Adrenal gland (tissue), 9 donors: ENCODE measurements at regions not wholly inside any gene's neighbourhood (a gene's known extent, or its start where the extent isn't known, plus 50 kb on each side); places are given as distances from the start of the nearest gene placed in this dataset.

Experiments used
- DNase-seq, 7 donors: peaks; one replicate each; pipeline ENCODE4 v3.0.0-alpha.2; 2019 to 2020
- H3K27ac ChIP-seq, 5 donors: fragments of 200-600 bp; sonication (generic) in 4 of 5; 1 replicate in 3 of 5; 2 replicates in 2 of 5; pipeline versions ENCODE4 v1.5.1 to v1.8.0; 2016 to 2020; ENCODE audit warnings: mild to moderate bottlenecking in 1 of 5
- H3K27me3 ChIP-seq: fragments of 200-600 bp; 2 replicates; pipeline ENCODE4 v1.8.0; 2021
- H3K36me3 ChIP-seq, 2 donors: fragments of 200-600 bp; replicated peaks in 1 of 2; 1 replicate in 1 of 2; 2 replicates in 1 of 2; pipeline versions ENCODE4 v1.5.1 to v1.8.0; 2018 to 2022
- H3K4me1 ChIP-seq, 2 donors: fragments of 200-600 bp; replicated peaks in 1 of 2; 1 replicate in 1 of 2; 2 replicates in 1 of 2; pipeline versions ENCODE4 v1.5.1 to v1.8.0; 2018 to 2021
- H3K4me3 ChIP-seq, 4 donors: fragments of 200-600 bp; sonication (generic) in 3 of 4; one replicate each; pipeline ENCODE4 v1.5.1; 2016 to 2018
- H3K9me3 ChIP-seq, 3 donors: fragments of 200-600 bp; sonication (generic) in 1 of 3; replicated peaks in 1 of 3; 1 replicate in 2 of 3; 2 replicates in 1 of 3; pipeline versions ENCODE4 v1.5.1 to v1.8.0; 2016 to 2021
- CTCF ChIP-seq, 6 experiments: fragments of 450-650 bp in 4 of 6; fragments of 200-600 bp in 2 of 6; sonication (generic) in 1 of 6; IDR thresholded peaks; 1 replicate in 5 of 6; 2 replicates in 1 of 6; pipeline versions ENCODE4 v1.5.1 to v1.8.0; 2016 to 2021; ENCODE audit warnings: antibody characterized with exemption in 6 of 6, mild to moderate bottlenecking in 2 of 6, moderate library complexity in 1 of 6
- POLR2A ChIP-seq, 2 donors: fragments of 450-650 bp; IDR thresholded peaks; one replicate each; pipeline ENCODE4 v1.6.1; 2017; ENCODE audit warnings: antibody characterized with exemption in 2 of 2, mild to moderate bottlenecking in 2 of 2, moderate library complexity in 1 of 2
- WGBS, 4 donors: extraction: QIAGEN DNeasy Blood & Tissue Kit in 2 of 4; methylation state at CpG; one replicate each; pipeline versions ENCODE4 v1.1.5 to v1.1.7; 2013 to 2017; 5-methylcytosine and 5-hydroxymethylcytosine counted together
- intact Hi-C, 2 donors: fragments of 100-400 bp; cut with DNase I; formaldehyde crosslinking; loops; one replicate each; pipeline versions ENCODE4 v1.14.1 to v1.15.0; 2022 to 2023
- donor health status: healthy with polysubstance abuse.
- donor health status: Bipolar disorder and iron deficiency.
- donor health status: DM: yes; HTN: yes; CAD: no.
- donor health status: DM: no; HTN: no; CAD: no.
- donor health status: DM: no; HTN: no; CAD: no.

GRCh38 chr7:20952916-20953315 is 166.2 kb upstream of the SP8 start:
- no peaks in the 10 kb centered on the region for H3K36me3 ChIP-seq
- no peak overlapping the region for H3K27ac ChIP-seq
- intact Hi-C loops: no loop called here
- WGBS, 4 donors: 49 to 83% (median 64%) methylated on average over 3 of the region's 3 CpGs
- no peak for DNase-seq
- TF ChIP-seq POLR2A (IDR thresholded peaks at IDR 0.05) (no peak), CTCF (IDR thresholded peaks at IDR 0.05) (no peak)
- no peaks in the 10 kb centered on the region for H3K9me3 ChIP-seq
- no peak overlapping the region for H3K4me3 ChIP-seq
- no peaks in the 10 kb centered on the region for H3K27me3 ChIP-seq
- no peaks in the 10 kb centered on the region for H3K4me1 ChIP-seq

GRCh38 chr7:20954711-20955619 is 168.3 kb upstream of the SP8 start:
- Histone ChIP-seq H3K4me3 (no peak overlapping the region), H3K27ac (no peak overlapping the region), H3K27me3 (no peaks in the 10 kb centered on the region), H3K9me3 (no peaks in the 10 kb centered on the region), H3K36me3 (no peaks in the 10 kb centered on the region), H3K4me1 (no peaks in the 10 kb centered on the region)
- 63 to 69% (median 68%) methylated on average over 4 of the region's 4 CpGs for WGBS, 4 donors
- DNase-seq: no peak
- intact Hi-C loops: no loop called here
- no peak for TF ChIP-seq CTCF (IDR thresholded peaks at IDR 0.05)
- no peak for TF ChIP-seq POLR2A (IDR thresholded peaks at IDR 0.05)

GRCh38 chr7:20958572-20958971 is 171.9 kb upstream of the SP8 start:
- 75 to 84% (median 81%) methylated on average over 3 of the region's 3 CpGs for WGBS, 4 donors
- Histone ChIP-seq H3K4me1 (no peaks in the 10 kb centered on the region), H3K9me3 (no peaks in the 10 kb centered on the region), H3K27ac (no peak overlapping the region), H3K36me3 (no peaks in the 10 kb centered on the region), H3K27me3 (no peaks in the 10 kb centered on the region), H3K4me3 (no peak overlapping the region)
- DNase-seq: no peak
- intact Hi-C loops: no loop called here
- TF ChIP-seq CTCF (IDR thresholded peaks at IDR 0.05) (no peak), POLR2A (IDR thresholded peaks at IDR 0.05) (no peak)

- intact Hi-C loops: no loop called here
- 64 to 85% (median 79%) methylated on average over 1 of the region's 1 CpG for whole genome bisulfite sequencing, 4 donors
- no peaks in the 10 kb centered on the region for H3K9me3 ChIP-seq
- no peak for TF ChIP-seq POLR2A (IDR thresholded peaks at IDR 0.05)
- no peak for TF ChIP-seq CTCF (IDR thresholded peaks at IDR 0.05)
- no peak for DNase-seq
- H3K27ac ChIP-seq: no peak overlapping the region
- no peak overlapping the region for H3K4me3 ChIP-seq
- H3K4me1 ChIP-seq: no peaks in the 10 kb centered on the region
- no peaks in the 10 kb centered on the region for H3K27me3 ChIP-seq
- H3K36me3 ChIP-seq: no peaks in the 10 kb centered on the region
Measured at GRCh38 chr7:20959281-20959680, 172.6 kb upstream of the SP8 start.
